H9 (cell line): ENCODE measurements at regions not wholly inside any gene's neighbourhood (a gene's known extent, or its start where the extent isn't known, plus 50 kb on each side); places are given as distances from the start of the nearest gene placed in this dataset.

Experiments
- DNase-seq: peaks from one replicate; pipeline ENCODE4 v3.0.0-alpha.2; 2017
- H2AFZ ChIP-seq: one replicate; pipeline ENCODE4 v1.6.1; 2013; ENCODE audit warnings: mild to moderate bottlenecking, low read length, control low read depth, moderate library complexity
- H2AK5ac ChIP-seq: 2 replicates; pipeline ENCODE4 v1.6.1; 2013; ENCODE audit warnings: low read length, control low read depth, mixed read lengths; ENCODE audit not compliant: insufficient read length
- H2BK120ac ChIP-seq: one replicate; pipeline ENCODE4 v1.6.1; 2013; ENCODE audit warnings: low read depth, mild to moderate bottlenecking, low read length, control low read depth, inconsistent platforms; ENCODE audit not compliant: poor library complexity, severe bottlenecking
- H2BK12ac ChIP-seq: 2 replicates; pipeline ENCODE4 v1.6.1; 2013; ENCODE audit warnings: low read length, control low read depth, mixed read lengths, low read depth; ENCODE audit not compliant: insufficient read length
- H2BK15ac ChIP-seq: 2 replicates; pipeline ENCODE4 v1.6.1; 2013; ENCODE audit warnings: low read depth, low read length, control low read depth
- H2BK20ac ChIP-seq: one replicate; pipeline ENCODE4 v1.6.1; 2013; ENCODE audit warnings: low read depth, mild to moderate bottlenecking, low read length, control low read depth, inconsistent platforms; ENCODE audit not compliant: poor library complexity, severe bottlenecking
- H2BK5ac ChIP-seq: 2 replicates; pipeline ENCODE4 v1.6.1; 2013; ENCODE audit warnings: low read length, control low read depth, mixed read lengths; ENCODE audit not compliant: insufficient read length
- H3K14ac ChIP-seq: 2 replicates; pipeline ENCODE4 v1.6.1; 2013; ENCODE audit warnings: low read length, control low read depth; ENCODE audit not compliant: insufficient read depth
- H3K18ac ChIP-seq: 2 replicates; pipeline ENCODE4 v1.6.1; 2013; ENCODE audit warnings: low read depth, mild to moderate bottlenecking, mixed read lengths, low read length, control low read depth; ENCODE audit not compliant: insufficient read length
- H3K23ac ChIP-seq: 2 replicates; pipeline ENCODE4 v1.6.1; 2013; ENCODE audit warnings: low read length, control low read depth, mixed read lengths, low read depth; ENCODE audit not compliant: insufficient read length
- H3K23me2 ChIP-seq: 2 replicates; pipeline ENCODE4 v1.6.1; 2013; ENCODE audit warnings: low read depth, mild to moderate bottlenecking, mixed read lengths, low read length, control low read depth; ENCODE audit not compliant: insufficient read length, poor library complexity, severe bottlenecking
- H3K27ac ChIP-seq: 2 replicates; pipeline ENCODE4 v1.5.1; 2013; ENCODE audit warnings: low read length, control low read depth, mixed read lengths, low read depth; ENCODE audit not compliant: insufficient read length
- H3K27me3 ChIP-seq: 2 replicates; pipeline ENCODE4 v1.6.1; 2013; ENCODE audit warnings: low read length, control low read depth, inconsistent platforms; ENCODE audit not compliant: insufficient read depth
- H3K4ac ChIP-seq: 2 replicates; pipeline ENCODE4 v1.6.1; 2013; ENCODE audit warnings: low read depth, mild to moderate bottlenecking, control low read depth, inconsistent platforms, low read length, moderate library complexity
- H3K4me1 ChIP-seq: 2 replicates; pipeline ENCODE4 v1.6.1; 2013; ENCODE audit warnings: low read length, control low read depth, inconsistent platforms; ENCODE audit not compliant: insufficient read depth
- H3K4me2 ChIP-seq: 2 replicates; pipeline ENCODE4 v1.6.1; 2013; ENCODE audit warnings: low read length, control low read depth, mixed read lengths; ENCODE audit not compliant: insufficient read length, insufficient read depth
- H3K56ac ChIP-seq: 2 replicates; pipeline ENCODE4 v1.6.1; 2013; ENCODE audit warnings: low read depth, mild to moderate bottlenecking, mixed read lengths, low read length, control low read depth; ENCODE audit not compliant: insufficient read length
- H3K79me1 ChIP-seq: 2 replicates; pipeline ENCODE4 v1.6.1; 2013; ENCODE audit warnings: low read depth, mild to moderate bottlenecking, moderate library complexity, low read length, control low read depth, inconsistent platforms; ENCODE audit not compliant: insufficient read depth, poor library complexity, severe bottlenecking
- H3K79me2 ChIP-seq: 2 replicates; pipeline ENCODE4 v1.6.1; 2013; ENCODE audit warnings: low read length, control low read depth, inconsistent platforms; ENCODE audit not compliant: insufficient read depth
- H3K9ac ChIP-seq: 2 replicates; pipeline ENCODE4 v1.6.1; 2013; ENCODE audit warnings: low read length, control low read depth, mixed read lengths; ENCODE audit not compliant: insufficient read length; ENCODE audit errors: extremely low read depth
- H3K9me3 ChIP-seq: one replicate; pipeline ENCODE4 v1.6.1; 2013; ENCODE audit warnings: low read depth, low read length, inconsistent platforms; ENCODE audit not compliant: control insufficient read depth
- H3T11ph ChIP-seq: one replicate; pipeline ENCODE4 v1.6.1; 2013; ENCODE audit warnings: mild to moderate bottlenecking, low read length, control low read depth, inconsistent platforms
- H4K20me1 ChIP-seq: one replicate; pipeline ENCODE4 v1.6.1; 2013; ENCODE audit not compliant: control insufficient read depth, insufficient read length, insufficient read depth
- H4K5ac ChIP-seq: 2 replicates; pipeline ENCODE4 v1.6.1; 2013; ENCODE audit warnings: low read depth, mild to moderate bottlenecking, mixed read lengths, low read length, control low read depth; ENCODE audit not compliant: insufficient read length
- H4K8ac ChIP-seq: replicated peaks from 2 replicates; pipeline ENCODE4 v1.6.1; 2013; ENCODE audit warnings: low read length, control low read depth, mixed read lengths, low read depth; ENCODE audit not compliant: insufficient read length
- H4K91ac ChIP-seq: 2 replicates; pipeline ENCODE4 v1.6.1; 2013; ENCODE audit warnings: low read depth, mild to moderate bottlenecking, moderate library complexity, mixed read lengths, low read length, control low read depth; ENCODE audit not compliant: insufficient read length
- H3K27ac Mint-ChIP-seq, 3 experiments: 2 replicates in 2 of 3; 3 replicates in 1 of 3; pipeline ENCODE4 v1.8.0; 2020 to 2021; ENCODE audit warnings: mixed read lengths in 3 of 3, mild to moderate bottlenecking in 1 of 3, moderate library complexity in 1 of 3
- H3K27me3 Mint-ChIP-seq: 2 replicates; pipeline ENCODE4 v1.8.0; 2021; ENCODE audit warnings: low read depth, mild to moderate bottlenecking, moderate library complexity, mixed read lengths
- H3K36me3 Mint-ChIP-seq, 3 experiments: 2 replicates in 2 of 3; 3 replicates in 1 of 3; pipeline ENCODE4 v1.8.0; 2020 to 2021; ENCODE audit warnings: low read depth in 3 of 3, mixed read lengths in 3 of 3; ENCODE audit not compliant: insufficient read depth in 1 of 3
- H3K4me1 Mint-ChIP-seq, 2 experiments: 2 replicates each; pipeline ENCODE4 v1.8.0; 2020; ENCODE audit warnings: mixed read lengths in 2 of 2
- H3K4me3 Mint-ChIP-seq, 2 experiments: 2 replicates in 1 of 2; 3 replicates in 1 of 2; pipeline ENCODE4 v1.8.0; 2020 to 2021; ENCODE audit warnings: mild to moderate bottlenecking in 2 of 2, mixed read lengths in 2 of 2, moderate library complexity in 1 of 2
- H3K9me3 Mint-ChIP-seq, 2 experiments: 2 replicates in 1 of 2; 3 replicates in 1 of 2; pipeline ENCODE4 v1.8.0; 2020; ENCODE audit warnings: mild to moderate bottlenecking in 2 of 2, mixed read lengths in 2 of 2, moderate library complexity in 1 of 2
- WGBS: extraction: QIAGEN DNeasy Blood & Tissue Kit; methylation state at CpG from one replicate; pipeline ENCODE4 v1.1.7; 2013; ENCODE audit warnings: missing lambda C conversion rate, low lambda C conversion rate, mixed read lengths; ENCODE audit not compliant: insufficient read length; ENCODE audit errors: extremely low coverage; 5-methylcytosine and 5-hydroxymethylcytosine counted together
- TF ChIP-seq, protein P1 (sequence below): fragments of 200-600 bp; sonication (generic); conservative IDR thresholded peaks from 3 replicates; pipeline ENCODE4 v1.8.0; 2021; ENCODE audit warnings: antibody characterized with exemption, mild to moderate bottlenecking

- Histone ChIP-seq H4K91ac (no peak overlapping the region), H2BK15ac (no peak overlapping the region), H3K9me3 (no peaks in the 10 kb centered on the region), H3K4ac (no peak overlapping the region), H3K79me2 (no peaks in the 10 kb centered on the region), H3K27me3 (no peaks in the 10 kb centered on the region), H3K9ac (no peak overlapping the region), H3K4me1 (no peaks in the 10 kb centered on the region), H2BK20ac (no peak overlapping the region), H3K23me2 (no peaks in the 10 kb centered on the region), H3K4me2 (no peak overlapping the region), H3K79me1 (no peaks in the 10 kb centered on the region), H4K5ac (no peak overlapping the region), H2BK120ac (no peak overlapping the region), H3K27ac (no peak overlapping the region), H2BK12ac (no peak overlapping the region), H3K18ac (no peak overlapping the region), H4K20me1 (no peaks in the 10 kb centered on the region), H3T11ph (no peak overlapping the region), H2BK5ac (no peak overlapping the region), H2AFZ (no peak overlapping the region), H3K14ac (no peak overlapping the region), H3K56ac (no peak overlapping the region), H2AK5ac (no peak overlapping the region), H3K23ac (no peak overlapping the region), H4K8ac (no peak overlapping the region)
- Mint-ChIP-seq H3K36me3 (no peaks in the 10 kb centered on the region), H3K4me3 (no peak overlapping the region), H3K27ac (no peak overlapping the region), H3K9me3 (no peaks in the 10 kb centered on the region), H3K4me1 (peaks cover 4% of the 10 kb centered on the region in 2 experiments; a peak in 3 of 4 replicates), H3K27me3 (no peaks in the 10 kb centered on the region)
- WGBS, result no CpG with 5 or more reads among the region's 3 CpGs
- no peak for DNase-seq
- TF ChIP-seq, protein P1, sequence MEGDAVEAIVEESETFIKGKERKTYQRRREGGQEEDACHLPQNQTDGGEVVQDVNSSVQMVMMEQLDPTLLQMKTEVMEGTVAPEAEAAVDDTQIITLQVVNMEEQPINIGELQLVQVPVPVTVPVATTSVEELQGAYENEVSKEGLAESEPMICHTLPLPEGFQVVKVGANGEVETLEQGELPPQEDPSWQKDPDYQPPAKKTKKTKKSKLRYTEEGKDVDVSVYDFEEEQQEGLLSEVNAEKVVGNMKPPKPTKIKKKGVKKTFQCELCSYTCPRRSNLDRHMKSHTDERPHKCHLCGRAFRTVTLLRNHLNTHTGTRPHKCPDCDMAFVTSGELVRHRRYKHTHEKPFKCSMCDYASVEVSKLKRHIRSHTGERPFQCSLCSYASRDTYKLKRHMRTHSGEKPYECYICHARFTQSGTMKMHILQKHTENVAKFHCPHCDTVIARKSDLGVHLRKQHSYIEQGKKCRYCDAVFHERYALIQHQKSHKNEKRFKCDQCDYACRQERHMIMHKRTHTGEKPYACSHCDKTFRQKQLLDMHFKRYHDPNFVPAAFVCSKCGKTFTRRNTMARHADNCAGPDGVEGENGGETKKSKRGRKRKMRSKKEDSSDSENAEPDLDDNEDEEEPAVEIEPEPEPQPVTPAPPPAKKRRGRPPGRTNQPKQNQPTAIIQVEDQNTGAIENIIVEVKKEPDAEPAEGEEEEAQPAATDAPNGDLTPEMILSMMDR, result no peak
These were observed 728.5 kb upstream of the MARCKS start for GRCh38 chr6:113128661-113129060.
